ENCODE measurements at regions not wholly inside any gene's neighbourhood (a gene's known extent, or its start where the extent isn't known, plus 50 kb on each side); places are given as distances from the start of the nearest gene placed in this dataset.

GRCh38 chr3:177359593-177360357, 162.5 kb upstream of the TBL1XR1 start:
- TF ChIP-seq POLR2AphosphoS5 (IDR thresholded peaks at IDR 0.05; ENCODE audit: low read depth, low read length) (no peak), POLR2A (IDR thresholded peaks at IDR 0.05; ENCODE audit: low read depth, low read length) (no peak), TAF1 (IDR thresholded peaks at IDR 0.05; ENCODE audit: low read depth, low read length) (no peak), POU2F2 (IDR thresholded peaks at IDR 0.05; ENCODE audit: low read depth, low read length) (peak; percentile 69; the same call in 1 of the 2 replicates)

Data from GM12891 (cell line).